PC-3 (cell line): ENCODE measurements at regions not wholly inside any gene's neighbourhood (a gene's known extent, or its start where the extent isn't known, plus 50 kb on each side); places are given as distances from the start of the nearest gene placed in this dataset.

Experiments used
- ATAC-seq: fragments of 200-7000 bp; cut with Tn5 transposase; 2 replicates; pipeline ENCODE4 v1.9.1; 2020; ENCODE audit warnings: mild to moderate bottlenecking, moderate library complexity
- BruUV-seq: library from RNA; stranded (reverse); fragments of 400-500 nt; replicated peaks from 2 replicates; lab custom pipeline; 2021; lab: Mats Ljungman, UMichigan
- CTCF ChIA-PET: fragments of 300-600 bp; sonication (Branson Sonifier 250); formaldehyde crosslinking; loops from one replicate; lab custom pipeline; 2022; ENCODE audit warnings: antibody characterized with exemption; lab: Charles Lee
- POLR2A ChIA-PET: fragments of 300-600 bp; sonication (Branson Sonifier 250); formaldehyde crosslinking; loops from one replicate; lab custom pipeline; 2022; ENCODE audit warnings: antibody characterized with exemption; ENCODE audit not compliant: unreplicated experiment; lab: Charles Lee
- DNase-seq: peaks from one replicate; pipeline ENCODE4 v3.0.0-alpha.2; 2015
- H2AFZ ChIP-seq: fragments of 300-600 bp; sonication (generic); 2 replicates; pipeline ENCODE4 v1.6.0; 2016; ENCODE audit warnings: antibody characterized with exemption, low read length
- H3F3A ChIP-seq: fragments of 300-600 bp; sonication (generic); one replicate; pipeline ENCODE4 v1.6.0; 2017; ENCODE audit warnings: antibody characterized with exemption, low read length, control low read depth, mild to moderate bottlenecking; ENCODE audit not compliant: unreplicated experiment
- H3K27ac ChIP-seq: fragments of 300-600 bp; sonication (generic); 2 replicates; pipeline ENCODE4 v1.5.1; 2016; ENCODE audit warnings: mild to moderate bottlenecking, low read length
- H3K27me3 ChIP-seq: fragments of 300-600 bp; sonication (generic); 2 replicates; pipeline ENCODE4 v1.6.1; 2016; ENCODE audit warnings: low read length, mixed read lengths
- H3K36me3 ChIP-seq: fragments of 300-600 bp; sonication (generic); 2 replicates; pipeline ENCODE4 v1.6.1; 2016; ENCODE audit warnings: low read depth, mixed run types, low read length, mixed read lengths
- H3K4me1 ChIP-seq: fragments of 300-600 bp; sonication (generic); 2 replicates; pipeline ENCODE4 v1.5.1; 2016; ENCODE audit warnings: low read length; ENCODE audit not compliant: insufficient read depth
- H3K4me2 ChIP-seq: fragments of 300-600 bp; sonication (generic); 2 replicates; pipeline ENCODE4 v1.6.0; 2016; ENCODE audit warnings: low read length
- H3K4me3 ChIP-seq: fragments of 300-600 bp; sonication (generic); 2 replicates; pipeline ENCODE4 v1.5.1; 2016; ENCODE audit warnings: mild to moderate bottlenecking, low read length, mixed read lengths
- H3K79me2 ChIP-seq: fragments of 300-600 bp; sonication (generic); 2 replicates; pipeline ENCODE4 v1.6.1; 2017; ENCODE audit warnings: low read length, mixed read lengths
- H3K9ac ChIP-seq: fragments of 300-600 bp; sonication (generic); 2 replicates; pipeline ENCODE4 v1.6.0; 2016; ENCODE audit warnings: mild to moderate bottlenecking, low read length
- H3K9me2 ChIP-seq: fragments of 300-600 bp; sonication (generic); replicated peaks from 2 replicates; pipeline ENCODE4 v1.6.1; 2016; ENCODE audit warnings: mixed run types, low read length, mixed read lengths
- H3K9me3 ChIP-seq: fragments of 300-600 bp; sonication (generic); 2 replicates; pipeline ENCODE4 v1.6.1; 2016; ENCODE audit warnings: low read length, mixed read lengths
- H4K20me1 ChIP-seq: fragments of 300-600 bp; sonication (generic); 2 replicates; pipeline ENCODE4 v1.6.1; 2016; ENCODE audit warnings: low read length, mixed read lengths
- CTCF ChIP-seq: fragments of 300-600 bp; sonication (generic); conservative IDR thresholded peaks from 2 replicates; pipeline ENCODE4 v1.5.1; 2017; ENCODE audit warnings: antibody characterized with exemption, low read depth, mild to moderate bottlenecking, low read length
- EZH2 ChIP-seq: fragments of 300-600 bp; sonication (generic); IDR thresholded peaks from one replicate; pipeline ENCODE4 v1.6.1; 2017; ENCODE audit warnings: antibody characterized with exemption, mild to moderate bottlenecking, low read length; ENCODE audit not compliant: unreplicated experiment
- EZH2phosphoT487 ChIP-seq: fragments of 300-600 bp; sonication (generic); IDR thresholded peaks from 2 replicates; pipeline ENCODE4 v1.6.1; 2018; ENCODE audit warnings: mild to moderate bottlenecking, antibody characterized with exemption, low read length, borderline replicate concordance
- intact Hi-C: fragments of 100-400 bp; cut with micrococcal nuclease; formaldehyde crosslinking; loops from 2 replicates; pipeline ENCODE4 v1.9.0; 2023

DNA sequence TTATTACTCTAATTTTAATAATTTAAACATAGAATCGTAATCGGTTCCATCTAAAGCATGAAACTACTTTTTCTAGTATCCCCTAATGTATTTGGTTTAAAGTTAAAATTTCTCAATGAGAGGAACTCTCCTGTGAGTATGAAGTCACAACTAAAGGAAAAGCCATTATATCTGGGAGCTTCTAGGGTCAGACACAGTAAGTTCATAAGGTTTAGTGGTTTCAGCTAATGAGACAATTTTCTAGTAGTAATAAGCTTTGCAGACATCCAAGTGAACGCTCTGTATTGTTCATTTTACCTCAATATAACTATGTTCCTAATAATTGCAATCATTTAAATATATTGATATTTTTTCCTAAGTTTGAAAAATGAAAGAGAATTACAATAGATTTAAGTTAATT is 364.4 kb upstream of the CDH9 start:
- ATAC-seq (no peak), DNase-seq (no peak)
- no peak for TF ChIP-seq EZH2
- TF ChIP-seq EZH2phosphoT487, result no peak
- no peaks in the 10 kb centered on the region for H3K9me2 ChIP-seq
- H3F3A ChIP-seq, result no peaks in the 10 kb centered on the region
- no TSS peak for BruUV-seq
- intact Hi-C loops, result loop anchor here (10.0 kb wide), 2 partner anchors 278 to 378 kb away; no protein-coding TSS in a partner anchor
- H2AFZ ChIP-seq, result peak overlapping the region; percentile 96
- peak overlapping the region; percentile 85 for H3K4me2 ChIP-seq
- H3K79me2 ChIP-seq, result no peaks in the 10 kb centered on the region
- no peaks in the 10 kb centered on the region for H3K36me3 ChIP-seq
- ChIA-PET CTCF (interaction anchor here (0.6 kb wide), 1 partner anchor 15 kb away, joined by 3 read pairs; no protein-coding TSS in a partner anchor), POLR2A (interaction anchor here (0.5 kb wide), 1 partner anchor 356 kb away, joined by 10 read pairs; no protein-coding TSS in a partner anchor)
- H3K4me1 ChIP-seq, result no peaks in the 10 kb centered on the region
- H3K4me3 ChIP-seq, result peak overlapping the region; percentile 76
- no peaks in the 10 kb centered on the region for H4K20me1 ChIP-seq
- H3K9ac ChIP-seq, result peak overlapping the region; percentile 35; the same call in 1 of the 2 replicates
- H3K27me3 ChIP-seq, result no peaks in the 10 kb centered on the region
- no peaks in the 10 kb centered on the region for H3K9me3 ChIP-seq
- H3K27ac ChIP-seq, result no peak overlapping the region

DNA sequence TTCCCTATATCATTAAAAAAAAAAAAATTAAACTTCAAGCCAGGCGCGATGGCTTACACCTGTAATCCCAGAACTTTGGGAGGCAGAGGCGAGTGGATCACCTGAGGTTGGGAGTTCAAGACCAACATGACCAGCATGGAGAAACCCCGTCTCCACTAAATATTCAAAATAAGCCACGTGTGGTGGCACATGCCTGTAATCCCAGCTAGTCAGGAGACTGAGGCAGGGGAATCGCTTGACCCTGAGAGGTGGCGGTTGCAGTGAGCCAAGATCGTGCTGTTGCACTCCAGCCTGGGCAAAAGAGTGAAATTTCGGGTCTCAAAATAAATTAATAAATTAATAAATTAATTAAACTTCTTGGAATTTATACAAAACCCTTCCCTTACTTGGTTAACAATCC is 358.6 kb upstream of the CDH9 start:
- Histone ChIP-seq H3K27ac (no peak overlapping the region), H4K20me1 (no peaks in the 10 kb centered on the region), H3K9me3 (no peaks in the 10 kb centered on the region), H3K9me2 (no peaks in the 10 kb centered on the region), H2AFZ (no peak overlapping the region), H3K79me2 (no peaks in the 10 kb centered on the region), H3K27me3 (no peaks in the 10 kb centered on the region), H3K4me1 (no peaks in the 10 kb centered on the region), H3K9ac (no peak overlapping the region), H3K36me3 (no peaks in the 10 kb centered on the region), H3F3A (no peaks in the 10 kb centered on the region), H3K4me3 (no peak overlapping the region), H3K4me2 (no peak overlapping the region)
- no TSS peak for BruUV-seq
- ChIA-PET CTCF (no interaction called here), POLR2A (no interaction called here)
- no peak for TF ChIP-seq EZH2phosphoT487
- TF ChIP-seq EZH2, result no peak
- no peak for TF ChIP-seq CTCF
- intact Hi-C loops, result no loop called here
- DNase-seq (no peak), ATAC-seq (no peak)

GRCh38 chr5:27392716-27393115 is 354.3 kb upstream of the CDH9 start:
- Histone ChIP-seq H3K27ac (no peak overlapping the region), H3K4me1 (no peaks in the 10 kb centered on the region), H2AFZ (no peak overlapping the region), H3K4me3 (no peak overlapping the region), H3K9me2 (no peaks in the 10 kb centered on the region), H3K36me3 (no peaks in the 10 kb centered on the region), H3K4me2 (no peak overlapping the region), H3F3A (no peaks in the 10 kb centered on the region), H4K20me1 (no peaks in the 10 kb centered on the region), H3K79me2 (no peaks in the 10 kb centered on the region), H3K27me3 (no peaks in the 10 kb centered on the region), H3K9me3 (no peaks in the 10 kb centered on the region), H3K9ac (no peak overlapping the region)
- no peak for ATAC-seq
- intact Hi-C loops, result no loop called here
- TF ChIP-seq EZH2, result no peak
- no peak for TF ChIP-seq CTCF
- TF ChIP-seq EZH2phosphoT487, result no peak
- POLR2A ChIA-PET, result no interaction called here
- no TSS peak for BruUV-seq
- CTCF ChIA-PET, result no interaction called here
- DNase-seq, result no peak
